AG04449 (cell line): ENCODE measurements at regions not wholly inside any gene's neighbourhood (a gene's known extent, or its start where the extent isn't known, plus 50 kb on each side); places are given as distances from the start of the nearest gene placed in this dataset.
"Not testable (repeated sequence)": the region's sequence is repeated elsewhere in the genome, so short reads cannot be mapped to it uniquely, and the experiment has no call there.

ENCODE experiments used
- CTCF ChIA-PET: fragments of 350-600 bp; formaldehyde crosslinking; extraction: SDS; loops from one replicate; lab custom pipeline; 2021; ENCODE audit warnings: antibody characterized with exemption; lab: Yijun Ruan, JAX
- POLR2A ChIA-PET: fragments of 400-600, 350-600 bp; formaldehyde crosslinking; extraction: SDS; loops from one replicate; lab custom pipeline; 2020; ENCODE audit warnings: antibody characterized with exemption, inconsistent platforms; lab: Yijun Ruan, JAX
- DNase-seq: peaks from one replicate; pipeline ENCODE4 v3.0.0-alpha.2; 2010; ENCODE audit warnings: low read depth, low spot score
- H3K4me3 ChIP-seq: 2 replicates; pipeline ENCODE4 v1.5.1; 2011; ENCODE audit warnings: low read depth, mild to moderate bottlenecking, control low read depth, low read length
- TF ChIP-seq, protein P1 (sequence below): IDR thresholded peaks from one replicate; pipeline ENCODE4 v1.5.1; 2011; ENCODE audit warnings: mild to moderate bottlenecking, moderate library complexity, low read length, control low read depth, inconsistent platforms; ENCODE audit not compliant: insufficient read depth; ENCODE audit errors: missing control alignments

DNA sequence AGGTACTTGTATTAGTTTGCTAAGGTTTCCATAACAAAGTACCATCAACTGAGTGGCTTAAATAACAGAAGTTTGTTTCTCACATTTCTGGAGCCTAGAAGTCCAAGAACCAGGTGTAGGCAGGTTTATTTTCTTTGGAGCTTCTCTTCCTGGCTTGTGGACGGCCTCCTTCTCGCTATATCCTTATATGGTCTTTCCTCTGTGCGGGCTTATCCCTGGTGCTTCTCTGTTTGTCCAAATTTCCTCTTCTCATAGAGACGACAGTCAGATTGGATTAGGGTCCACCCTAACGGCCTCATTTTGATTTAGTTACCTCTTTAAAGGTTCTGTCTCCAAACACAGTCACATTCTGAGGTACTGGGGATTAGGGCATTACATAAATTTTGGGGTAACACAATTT lies 88.3 kb downstream of the RMI1 start:
- POLR2A ChIA-PET: no interaction called here
- CTCF ChIA-PET: no interaction called here
- TF ChIP-seq, protein P1, sequence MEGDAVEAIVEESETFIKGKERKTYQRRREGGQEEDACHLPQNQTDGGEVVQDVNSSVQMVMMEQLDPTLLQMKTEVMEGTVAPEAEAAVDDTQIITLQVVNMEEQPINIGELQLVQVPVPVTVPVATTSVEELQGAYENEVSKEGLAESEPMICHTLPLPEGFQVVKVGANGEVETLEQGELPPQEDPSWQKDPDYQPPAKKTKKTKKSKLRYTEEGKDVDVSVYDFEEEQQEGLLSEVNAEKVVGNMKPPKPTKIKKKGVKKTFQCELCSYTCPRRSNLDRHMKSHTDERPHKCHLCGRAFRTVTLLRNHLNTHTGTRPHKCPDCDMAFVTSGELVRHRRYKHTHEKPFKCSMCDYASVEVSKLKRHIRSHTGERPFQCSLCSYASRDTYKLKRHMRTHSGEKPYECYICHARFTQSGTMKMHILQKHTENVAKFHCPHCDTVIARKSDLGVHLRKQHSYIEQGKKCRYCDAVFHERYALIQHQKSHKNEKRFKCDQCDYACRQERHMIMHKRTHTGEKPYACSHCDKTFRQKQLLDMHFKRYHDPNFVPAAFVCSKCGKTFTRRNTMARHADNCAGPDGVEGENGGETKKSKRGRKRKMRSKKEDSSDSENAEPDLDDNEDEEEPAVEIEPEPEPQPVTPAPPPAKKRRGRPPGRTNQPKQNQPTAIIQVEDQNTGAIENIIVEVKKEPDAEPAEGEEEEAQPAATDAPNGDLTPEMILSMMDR: no peak
- DNase-seq: no peak
- no peak overlapping the region for H3K4me3 ChIP-seq

DNA sequence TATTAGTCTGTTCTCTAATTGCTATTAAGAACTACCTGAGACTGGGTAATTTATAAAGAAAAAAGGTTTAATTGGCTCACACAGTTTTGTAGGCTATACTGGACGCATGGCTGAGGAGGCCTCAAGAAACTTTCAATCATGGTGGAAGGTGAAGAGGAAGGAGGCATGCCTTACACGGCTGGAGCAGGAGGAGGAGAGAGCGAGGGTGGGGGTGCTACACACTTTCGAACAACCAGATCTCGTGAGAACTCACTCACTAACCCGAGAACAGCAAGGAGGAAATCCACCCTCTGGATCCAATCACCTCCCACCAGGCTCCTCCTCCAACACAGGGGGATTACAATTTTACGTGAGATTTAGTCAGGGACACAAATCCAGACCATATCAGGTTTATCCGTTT lies 90.0 kb downstream of the RMI1 start:
- H3K4me3 ChIP-seq: no peak overlapping the region
- ChIA-PET CTCF (no interaction called here), POLR2A (no interaction called here)
- DNase-seq: no peak
- TF ChIP-seq, protein P1: no peak

DNA sequence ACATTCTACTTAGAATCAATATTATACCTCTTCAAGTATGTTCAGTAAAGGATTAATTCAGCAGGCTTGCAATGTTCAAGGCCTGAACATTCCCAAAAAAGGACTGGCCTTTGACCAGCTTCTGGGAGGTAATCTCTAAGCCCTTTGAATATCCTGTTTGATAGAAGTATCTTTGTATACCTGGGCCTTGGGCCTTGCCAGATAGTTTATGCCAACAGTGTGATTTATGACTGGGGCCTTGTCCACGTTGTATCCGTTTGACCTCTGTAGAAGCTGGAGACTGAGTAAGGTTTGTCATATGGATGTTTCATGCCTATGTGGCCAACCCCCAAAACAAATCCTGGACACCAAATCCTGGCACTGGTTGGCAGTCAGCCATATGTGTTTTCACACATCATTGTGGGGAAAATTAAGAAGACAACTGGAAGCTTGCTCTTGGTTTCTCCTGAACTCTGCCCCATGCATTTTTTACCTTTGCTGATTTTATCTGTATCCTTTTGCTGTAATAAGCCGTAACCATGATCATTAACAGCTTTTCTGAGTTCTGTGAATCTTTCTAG lies 92.1 kb downstream of the RMI1 start:
- ChIA-PET CTCF (no interaction called here), POLR2A (no interaction called here)
- H3K4me3 ChIP-seq: no peak overlapping the region
- TF ChIP-seq, protein P1: no peak
- no peak for DNase-seq

DNA sequence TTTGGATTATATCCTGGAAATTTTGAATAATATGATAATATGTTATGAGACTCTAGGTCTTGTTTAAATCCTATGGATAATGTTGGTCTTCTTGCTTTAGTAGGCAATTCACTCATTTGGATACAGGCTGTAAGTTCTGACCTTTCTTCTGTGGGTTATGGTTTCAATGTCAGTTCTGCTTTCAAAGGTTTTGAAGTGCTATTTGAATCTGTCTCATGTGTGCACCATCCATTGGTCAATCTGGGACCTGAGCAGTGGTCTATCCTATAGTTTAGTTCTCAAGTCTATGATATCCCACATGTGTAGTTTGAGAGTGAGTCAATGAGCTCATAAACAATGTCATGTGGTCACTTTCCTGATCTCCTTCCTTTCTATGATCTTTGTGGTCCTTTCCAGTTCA lies 94.4 kb downstream of the RMI1 start:
- CTCF ChIA-PET: no interaction called here
- H3K4me3 ChIP-seq: no peak overlapping the region
- no peak for DNase-seq
- TF ChIP-seq, protein P1: no peak
- POLR2A ChIA-PET: no interaction called here

DNA sequence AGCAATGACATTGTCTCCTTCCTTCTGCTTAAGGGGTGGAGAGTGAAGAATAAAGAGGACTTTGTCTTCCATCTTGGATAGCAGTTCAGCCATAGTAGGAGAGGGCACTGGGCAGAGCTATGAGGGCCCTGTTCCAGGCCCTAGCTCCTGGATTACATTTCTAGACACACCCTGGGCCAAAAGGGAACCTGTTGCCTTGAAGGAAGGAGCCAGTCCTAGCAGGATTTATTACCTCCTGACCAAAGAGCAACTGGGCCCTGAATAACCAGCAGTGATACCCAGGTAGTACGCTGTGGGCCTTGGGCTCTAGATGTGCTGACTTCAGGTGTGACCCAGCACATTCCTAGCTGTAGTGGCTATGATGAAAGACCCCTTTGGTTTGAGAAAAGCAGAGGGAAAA lies 95.8 kb downstream of the RMI1 start:
- H3K4me3 ChIP-seq: no peak overlapping the region
- ChIA-PET POLR2A (no interaction called here), CTCF (no interaction called here)
- DNase-seq: no peak
- TF ChIP-seq, protein P1: no peak

DNA sequence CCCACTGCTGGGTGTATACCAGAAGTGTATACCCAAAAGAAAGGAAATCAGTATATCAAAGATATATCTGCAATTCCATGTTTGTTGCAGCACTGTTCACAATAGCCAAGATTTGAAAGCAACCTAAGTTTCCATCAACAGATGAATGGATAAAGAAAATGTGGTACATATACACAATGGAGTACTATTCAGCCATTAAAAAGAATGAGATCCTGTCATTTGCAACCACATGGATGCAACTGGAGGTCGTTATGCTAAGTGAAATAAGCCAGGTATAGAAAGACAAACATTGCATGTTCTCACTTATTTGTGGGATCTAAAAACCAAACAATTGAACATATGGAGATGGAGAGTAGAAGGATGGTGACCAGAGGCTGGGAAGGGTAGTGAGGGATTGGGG lies 97.2 kb downstream of the RMI1 start:
- POLR2A ChIA-PET, CTCF ChIA-PET, H3K4me3 ChIP-seq, DNase-seq: not testable (repeated sequence)

DNA sequence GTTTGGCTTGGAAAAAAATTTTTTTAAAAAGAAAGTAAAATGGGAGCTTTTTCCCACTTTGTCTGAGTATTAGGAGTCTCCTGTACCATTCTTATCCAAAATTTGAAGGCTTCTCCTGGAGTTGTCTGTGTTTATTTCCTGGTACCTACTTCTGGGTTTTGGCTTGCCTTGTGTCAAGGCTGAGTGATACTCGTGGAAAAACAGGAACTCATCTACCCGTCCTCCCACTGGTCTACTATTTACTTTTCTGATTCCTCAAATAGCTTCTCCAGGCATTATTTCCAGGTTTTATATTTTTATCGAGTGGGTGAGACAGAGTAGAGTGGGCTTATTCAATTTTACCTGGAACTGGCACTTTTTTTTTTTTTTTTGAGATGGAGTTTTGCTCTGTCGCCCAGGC lies 99.4 kb downstream of the RMI1 start:
- H3K4me3 ChIP-seq: no peak overlapping the region
- TF ChIP-seq, protein P1: no peak
- POLR2A ChIA-PET: no interaction called here
- no peak for DNase-seq
- CTCF ChIA-PET: no interaction called here
